Kidney glomerular epithelial cell (primary cell): ENCODE measurements at regions not wholly inside any gene's neighbourhood (a gene's known extent, or its start where the extent isn't known, plus 50 kb on each side); places are given as distances from the start of the nearest gene placed in this dataset.

Source experiments
- DNase-seq: peaks from one replicate; lab custom pipeline; 2025; lab: John Stamatoyannopoulos, UW

GRCh38 chr11:76721755-76722677 lies 51.5 kb upstream of the LRRC32 start:
- DNase-seq, result peak; percentile 64

GRCh38 chr11:76723142-76723541 lies 52.6 kb upstream of the LRRC32 start:
- DNase-seq, result no peak

- DNase-seq, result no peak
Measured at GRCh38 chr11:76723548-76723947, 53.0 kb upstream of the LRRC32 start.

- DNase-seq, result no peak
Measured at GRCh38 chr11:76724171-76724768, 53.7 kb upstream of the LRRC32 start.

GRCh38 chr11:76728227-76728626 lies 54.9 kb upstream of the TSKU start:
- no peak for DNase-seq

- no peak for DNase-seq
Measured at GRCh38 chr11:76728778-76729177, 54.4 kb upstream of the TSKU start.

GRCh38 chr11:76729214-76729613 lies 53.9 kb upstream of the TSKU start:
- no peak for DNase-seq

GRCh38 chr11:76730887-76731565 lies 52.1 kb upstream of the TSKU start:
- DNase-seq, result no peak

GRCh38 chr11:76732643-76733042 lies 50.5 kb upstream of the TSKU start:
- DNase-seq, result no peak
